ENCODE measurements at regions not wholly inside any gene's neighbourhood (a gene's known extent, or its start where the extent isn't known, plus 50 kb on each side); places are given as distances from the start of the nearest gene placed in this dataset.

DNA sequence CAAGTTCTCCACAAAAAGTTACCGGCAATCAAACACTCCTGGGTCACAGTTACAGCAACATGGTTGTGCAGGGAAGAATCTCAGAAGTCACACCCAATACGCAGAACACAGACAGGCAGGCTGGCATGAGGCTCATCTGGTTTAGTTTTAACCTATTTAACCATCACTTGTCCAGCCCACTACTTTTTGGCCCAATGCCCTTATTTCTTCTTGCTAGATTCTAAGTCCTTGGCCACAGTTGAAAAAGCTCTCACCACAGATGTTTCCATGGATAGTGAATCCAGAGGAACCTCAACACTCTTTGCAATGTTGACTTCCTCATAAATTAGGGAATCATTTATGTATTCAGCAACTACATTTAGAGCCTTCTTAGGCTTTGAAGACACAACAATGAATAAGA, 50.7 kb upstream of the FNDC3A start:
- 89 to 94% (median 91%) methylated on average over 2 of the region's 2 CpGs for WGBS, 3 donors
- Histone ChIP-seq H3K27ac (no peak overlapping the region), H3K9me3 (no peaks in the 10 kb centered on the region), H3K27me3 (no peaks in the 10 kb centered on the region), H3K4me1 (ENCODE audit: insufficient read depth) (no peaks in the 10 kb centered on the region), H3K36me3 (no peaks in the 10 kb centered on the region), H3K4me3 (no peak overlapping the region)
- no peak for DNase-seq
- TF ChIP-seq, protein P1, sequence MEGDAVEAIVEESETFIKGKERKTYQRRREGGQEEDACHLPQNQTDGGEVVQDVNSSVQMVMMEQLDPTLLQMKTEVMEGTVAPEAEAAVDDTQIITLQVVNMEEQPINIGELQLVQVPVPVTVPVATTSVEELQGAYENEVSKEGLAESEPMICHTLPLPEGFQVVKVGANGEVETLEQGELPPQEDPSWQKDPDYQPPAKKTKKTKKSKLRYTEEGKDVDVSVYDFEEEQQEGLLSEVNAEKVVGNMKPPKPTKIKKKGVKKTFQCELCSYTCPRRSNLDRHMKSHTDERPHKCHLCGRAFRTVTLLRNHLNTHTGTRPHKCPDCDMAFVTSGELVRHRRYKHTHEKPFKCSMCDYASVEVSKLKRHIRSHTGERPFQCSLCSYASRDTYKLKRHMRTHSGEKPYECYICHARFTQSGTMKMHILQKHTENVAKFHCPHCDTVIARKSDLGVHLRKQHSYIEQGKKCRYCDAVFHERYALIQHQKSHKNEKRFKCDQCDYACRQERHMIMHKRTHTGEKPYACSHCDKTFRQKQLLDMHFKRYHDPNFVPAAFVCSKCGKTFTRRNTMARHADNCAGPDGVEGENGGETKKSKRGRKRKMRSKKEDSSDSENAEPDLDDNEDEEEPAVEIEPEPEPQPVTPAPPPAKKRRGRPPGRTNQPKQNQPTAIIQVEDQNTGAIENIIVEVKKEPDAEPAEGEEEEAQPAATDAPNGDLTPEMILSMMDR (IDR thresholded peaks at IDR 0.05): no peak
- TF ChIP-seq POLR2A (IDR thresholded peaks at IDR 0.05): no peak
- TF ChIP-seq EP300 (IDR thresholded peaks at IDR 0.05): no peak
- intact Hi-C loops (cut with DNase I): no loop called here

All from ovary (tissue), 7 donors.